IMR-90 (cell line): ENCODE measurements at regions not wholly inside any gene's neighbourhood (a gene's known extent, or its start where the extent isn't known, plus 50 kb on each side); places are given as distances from the start of the nearest gene placed in this dataset.

ENCODE experiments used
- ATAC-seq: fragments of 200-7000 bp; cut with Tn5 transposase; 2 replicates; pipeline ENCODE4 v1.9.1; 2020; ENCODE audit warnings: low read depth, mild to moderate bottlenecking, moderate library complexity
- BruUV-seq: library from RNA; stranded (reverse); fragments of 400-500 nt; replicated peaks from 2 replicates; lab custom pipeline; 2021; lab: Mats Ljungman, UMichigan
- CTCF ChIA-PET: fragments of 300-600 bp; formaldehyde crosslinking; extraction: SDS; loops from one replicate; lab custom pipeline; 2021; ENCODE audit warnings: antibody characterized with exemption; lab: Yijun Ruan, JAX
- POLR2A ChIA-PET: fragments of 300-600 bp; sonication (Branson Sonifier 250); formaldehyde crosslinking; loops from one replicate; lab custom pipeline; 2022; ENCODE audit warnings: antibody characterized with exemption; ENCODE audit not compliant: unreplicated experiment; lab: Charles Lee
- DNase-seq: peaks from one replicate; pipeline ENCODE4 v3.0.0; 2013
- H2AFZ ChIP-seq: replicated peaks from 2 replicates; pipeline ENCODE3; 2013; ENCODE audit warnings: low read length, mild to moderate bottlenecking; ENCODE audit not compliant: poor library complexity
- H2AK5ac ChIP-seq: 2 replicates; pipeline ENCODE4 v1.6.1; 2013; ENCODE audit warnings: low read depth, low read length, inconsistent platforms
- H2AK9ac ChIP-seq: replicated peaks from 2 replicates; pipeline ENCODE3; 2013; ENCODE audit warnings: mild to moderate bottlenecking, low read depth, low read length, moderate library complexity; ENCODE audit not compliant: poor library complexity
- H2BK120ac ChIP-seq: 2 replicates; pipeline ENCODE4 v1.6.1; 2013; ENCODE audit warnings: low read depth, low read length, inconsistent platforms
- H2BK15ac ChIP-seq: 3 replicates; pipeline ENCODE4 v1.6.1; 2013; ENCODE audit warnings: low read depth, low read length, inconsistent platforms
- H2BK20ac ChIP-seq: 2 replicates; pipeline ENCODE4 v1.6.1; 2013; ENCODE audit warnings: low read depth, mild to moderate bottlenecking, inconsistent platforms, low read length, moderate library complexity
- H2BK5ac ChIP-seq: 2 replicates; pipeline ENCODE4 v1.6.1; 2013; ENCODE audit warnings: mild to moderate bottlenecking, low read depth, low read length, inconsistent platforms; ENCODE audit not compliant: poor library complexity, severe bottlenecking
- H3K14ac ChIP-seq: replicated peaks from 2 replicates; pipeline ENCODE4 v1.6.1; 2013; ENCODE audit warnings: low read depth, low read length, inconsistent platforms
- H3K18ac ChIP-seq: 2 replicates; pipeline ENCODE4 v1.6.1; 2013; ENCODE audit warnings: low read depth, low read length, control low read depth
- H3K23ac ChIP-seq: 2 replicates; pipeline ENCODE4 v1.6.1; 2013; ENCODE audit warnings: low read depth, low read length, inconsistent platforms
- H3K27ac ChIP-seq: 2 replicates; pipeline ENCODE4 v1.5.1; 2013; ENCODE audit warnings: mild to moderate bottlenecking, control low read depth, low read length; ENCODE audit not compliant: insufficient read depth
- H3K27me3 ChIP-seq: 2 replicates; pipeline ENCODE4 v1.6.1; 2013; ENCODE audit warnings: low read length; ENCODE audit not compliant: control insufficient read depth, insufficient read depth
- H3K36me3 ChIP-seq: 2 replicates; pipeline ENCODE4 v1.6.1; 2013; ENCODE audit warnings: low read length, mixed read lengths; ENCODE audit not compliant: control insufficient read depth, insufficient read depth
- H3K4ac ChIP-seq: 2 replicates; pipeline ENCODE4 v1.6.1; 2013; ENCODE audit warnings: low read depth, low read length, inconsistent platforms
- H3K4me1 ChIP-seq: 2 replicates; pipeline ENCODE4 v1.6.1; 2013; ENCODE audit warnings: low read length, mixed read lengths; ENCODE audit not compliant: control insufficient read depth, insufficient read depth
- H3K4me2 ChIP-seq: 2 replicates; pipeline ENCODE4 v1.6.1; 2013; ENCODE audit warnings: low read depth, mild to moderate bottlenecking, control low read depth, low read length, moderate library complexity
- H3K4me3 ChIP-seq: 2 replicates; pipeline ENCODE4 v1.5.1; 2013; ENCODE audit warnings: low read depth, mild to moderate bottlenecking, control low read depth, low read length, moderate library complexity; ENCODE audit not compliant: insufficient read depth
- H3K56ac ChIP-seq: 2 replicates; pipeline ENCODE4 v1.6.1; 2013; ENCODE audit warnings: low read length, inconsistent platforms; ENCODE audit not compliant: insufficient read depth; ENCODE audit errors: extremely low read depth
- H3K79me1 ChIP-seq, 2 experiments: 2 replicates each; pipeline ENCODE4 v1.6.1; 2013; ENCODE audit warnings: low read length in 2 of 2, inconsistent platforms in 1 of 2, low read depth in 1 of 2
- H3K9ac ChIP-seq: 2 replicates; pipeline ENCODE4 v1.6.1; 2013; ENCODE audit warnings: low read depth, low read length, control low read depth
- H3K9me1 ChIP-seq: 2 replicates; pipeline ENCODE4 v1.6.1; 2013; ENCODE audit warnings: low read length, inconsistent platforms; ENCODE audit not compliant: insufficient read depth
- H3K9me3 ChIP-seq: 2 replicates; pipeline ENCODE4 v1.6.1; 2013; ENCODE audit warnings: low read length; ENCODE audit not compliant: control insufficient read depth, insufficient read depth
- H4K20me1 ChIP-seq: 2 replicates; pipeline ENCODE4 v1.6.1; 2013; ENCODE audit warnings: low read length, inconsistent platforms; ENCODE audit not compliant: insufficient read depth
- H4K5ac ChIP-seq: 2 replicates; pipeline ENCODE4 v1.6.1; 2013; ENCODE audit warnings: mild to moderate bottlenecking, low read depth, low read length, control low read depth
- H4K8ac ChIP-seq, 2 experiments: 2 replicates each; pipeline ENCODE4 v1.6.1; 2013; ENCODE audit warnings: low read depth in 2 of 2, low read length in 2 of 2, control low read depth in 1 of 2, inconsistent platforms in 1 of 2
- H4K91ac ChIP-seq: 2 replicates; pipeline ENCODE4 v1.6.1; 2013; ENCODE audit warnings: low read depth, low read length, inconsistent platforms; ENCODE audit not compliant: insufficient read depth
- BHLHE40 ChIP-seq: fragments of 150-350 bp; IDR thresholded peaks from 2 replicates; pipeline ENCODE4 v1.6.1; 2016; ENCODE audit warnings: mild to moderate bottlenecking, low read depth, low read length
- CEBPB ChIP-seq: IDR thresholded peaks from 2 replicates; pipeline ENCODE4 v1.6.1; 2012; ENCODE audit warnings: low read depth, low read length, improper control_type of control experiment
- CHD1 ChIP-seq: IDR thresholded peaks from 2 replicates; pipeline ENCODE4 v1.6.1; 2012; ENCODE audit warnings: low read depth, low read length, improper control_type of control experiment
- ELK1 ChIP-seq: fragments of 150-350 bp; IDR thresholded peaks from 2 replicates; pipeline ENCODE4 v1.6.1; 2016; ENCODE audit warnings: low read depth, mild to moderate bottlenecking, low read length, moderate library complexity, borderline replicate concordance
- FOS ChIP-seq: fragments of 150-350 bp; IDR thresholded peaks from 2 replicates; pipeline ENCODE4 v1.6.1; 2016; ENCODE audit warnings: low read depth, low read length
- MAFK ChIP-seq: IDR thresholded peaks from 2 replicates; pipeline ENCODE4 v1.6.1; 2012; ENCODE audit warnings: low read depth, low read length, improper control_type of control experiment
- MAZ ChIP-seq: IDR thresholded peaks from 2 replicates; pipeline ENCODE4 v1.6.1; 2012; ENCODE audit warnings: low read depth, mild to moderate bottlenecking, low read length, improper control_type of control experiment, moderate library complexity, borderline replicate concordance
- MXI1 ChIP-seq: IDR thresholded peaks from 2 replicates; pipeline ENCODE4 v1.6.1; 2012; ENCODE audit warnings: low read depth, mild to moderate bottlenecking, low read length, moderate library complexity, borderline replicate concordance
- NFE2L2 ChIP-seq: fragments of 150-350 bp; IDR thresholded peaks from 2 replicates; pipeline ENCODE4 v1.6.1; 2016; ENCODE audit warnings: low read depth, mild to moderate bottlenecking, low read length
- POLR2A ChIP-seq: IDR thresholded peaks from 2 replicates; pipeline ENCODE4 v1.6.1; 2012; ENCODE audit warnings: mild to moderate bottlenecking, low read depth, low read length
- RAD21 ChIP-seq: IDR thresholded peaks from 2 replicates; pipeline ENCODE4 v1.6.1; 2012; ENCODE audit warnings: low read length, improper control_type of control experiment
- RCOR1 ChIP-seq: IDR thresholded peaks from 2 replicates; pipeline ENCODE4 v1.6.1; 2012; ENCODE audit warnings: mild to moderate bottlenecking, low read length, improper control_type of control experiment; ENCODE audit not compliant: insufficient replicate concordance
- RFX5 ChIP-seq: IDR thresholded peaks from 2 replicates; pipeline ENCODE4 v1.8.0; 2012; ENCODE audit warnings: low read depth, mild to moderate bottlenecking, low read length, moderate library complexity
- SMC3 ChIP-seq: fragments of 150-350 bp; IDR thresholded peaks from 2 replicates; pipeline ENCODE4 v1.6.1; 2016; ENCODE audit warnings: low read depth, mild to moderate bottlenecking, antibody characterized with exemption, low read length, moderate library complexity
- USF2 ChIP-seq: fragments of 150-350 bp; IDR thresholded peaks from 2 replicates; pipeline ENCODE4 v1.6.1; 2017; ENCODE audit warnings: mild to moderate bottlenecking, antibody characterized with exemption, low read length, low read depth
- WGBS, 2 experiments: methylation state at CpG; one replicate each; pipeline versions ENCODE4 v1.1.5 to v1.1.7; 2013; ENCODE audit warnings: missing lambda C conversion rate in 2 of 2; ENCODE audit not compliant: insufficient read length in 1 of 2; ENCODE audit errors: extremely low coverage in 2 of 2; 5-methylcytosine and 5-hydroxymethylcytosine counted together
- dilution Hi-C: fragments of 300-500 bp; cut with HindIII; formaldehyde crosslinking; loops from one replicate; pipeline ENCODE4 v1.14.3; 2018; ENCODE audit warnings: low sequenced_read_pairs; ENCODE audit not compliant: unreplicated experiment
- in situ Hi-C: fragments of 300-500 bp; cut with MboI; formaldehyde crosslinking; loops from 3 replicates; pipeline ENCODE4 v1.14.3; 2019; ENCODE audit warnings: low sequenced_read_pairs, inconsistent platforms, mixed read lengths
- intact Hi-C: fragments of 100-400 bp; cut with micrococcal nuclease; formaldehyde crosslinking; loops from 2 replicates; pipeline ENCODE4 v1.10.0; 2022
- TF ChIP-seq, protein P1 (sequence below): conservative IDR thresholded peaks from 2 replicates; pipeline ENCODE4 v1.5.1; 2012; ENCODE audit warnings: mild to moderate bottlenecking, low read depth, low read length, improper control_type of control experiment

DNA sequence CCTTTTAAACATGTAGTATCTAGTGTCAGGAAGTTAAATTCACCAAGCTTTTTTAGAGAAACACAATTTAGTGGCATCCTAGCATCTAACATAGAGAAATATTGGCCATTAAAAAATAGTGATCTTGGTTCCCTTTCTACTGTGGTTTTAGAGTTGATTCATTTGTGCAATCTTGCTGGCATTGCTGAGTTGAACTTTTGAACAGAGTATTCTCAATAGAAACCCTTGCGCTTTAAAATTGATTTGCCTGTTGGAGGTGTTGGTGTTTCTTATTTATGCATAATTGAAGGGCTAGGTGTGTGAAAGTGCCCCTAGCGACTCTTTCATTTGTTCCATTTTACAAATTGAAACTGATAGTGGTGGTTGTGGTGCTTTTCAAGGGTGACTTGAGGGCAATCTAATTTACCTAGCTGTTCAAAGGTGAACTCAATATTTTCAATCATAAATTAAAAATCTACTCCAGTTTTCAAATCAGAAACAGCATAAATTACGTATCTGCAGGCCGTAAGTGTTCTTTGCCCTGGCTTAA lies 73.0 kb upstream of the MPDZ start:
- no peak overlapping the region for H3K14ac ChIP-seq
- no peak overlapping the region for H3K4me2 ChIP-seq
- no peak overlapping the region for H3K18ac ChIP-seq
- no peak overlapping the region for H2BK20ac ChIP-seq
- no peak overlapping the region for H2BK15ac ChIP-seq
- no peak overlapping the region for H2AK9ac ChIP-seq
- H3K9ac ChIP-seq = no peak overlapping the region
- no peak for ATAC-seq
- POLR2A ChIA-PET = no interaction called here
- H3K4me3 ChIP-seq = no peak overlapping the region
- in situ Hi-C loops = loop anchor here (10.0 kb wide), 1 partner anchor 1072 kb away; no protein-coding TSS in a partner anchor
- H3K9me1 ChIP-seq = no peaks in the 10 kb centered on the region
- H3K4me1 ChIP-seq = peaks cover 2% of the 10 kb centered on the region; the same call in 1 of the 2 replicates
- H4K20me1 ChIP-seq = no peaks in the 10 kb centered on the region
- no peak overlapping the region for H2AFZ ChIP-seq
- no peaks in the 10 kb centered on the region for H3K36me3 ChIP-seq
- H2BK120ac ChIP-seq = no peak overlapping the region
- H3K56ac ChIP-seq = no peak overlapping the region
- H3K4ac ChIP-seq = no peak overlapping the region
- WGBS, 2 experiments = no CpG with 5 or more reads among the region's 4 CpGs
- H3K9me3 ChIP-seq = no peaks in the 10 kb centered on the region
- no TSS peak for BruUV-seq
- dilution Hi-C loops = no loop called here
- no peak overlapping the region for H2AK5ac ChIP-seq
- H2BK5ac ChIP-seq = no peak overlapping the region
- no peak overlapping the region for H4K8ac ChIP-seq
- CTCF ChIA-PET = interaction anchor here (1.2 kb wide), 2 partner anchors 8 to 200 kb away, joined by 3 to 5 read pairs; no protein-coding TSS in a partner anchor
- TF ChIP-seq USF2 (no peak), SMC3 (no peak), POLR2A (no peak), RFX5 (no peak), MXI1 (no peak), BHLHE40 (no peak), NFE2L2 (no peak), MAZ (no peak), RCOR1 (no peak), ELK1 (no peak), MAFK (no peak), CEBPB (no peak), FOS (no peak), RAD21 (no peak), CHD1 (no peak)
- TF ChIP-seq, protein P1, sequence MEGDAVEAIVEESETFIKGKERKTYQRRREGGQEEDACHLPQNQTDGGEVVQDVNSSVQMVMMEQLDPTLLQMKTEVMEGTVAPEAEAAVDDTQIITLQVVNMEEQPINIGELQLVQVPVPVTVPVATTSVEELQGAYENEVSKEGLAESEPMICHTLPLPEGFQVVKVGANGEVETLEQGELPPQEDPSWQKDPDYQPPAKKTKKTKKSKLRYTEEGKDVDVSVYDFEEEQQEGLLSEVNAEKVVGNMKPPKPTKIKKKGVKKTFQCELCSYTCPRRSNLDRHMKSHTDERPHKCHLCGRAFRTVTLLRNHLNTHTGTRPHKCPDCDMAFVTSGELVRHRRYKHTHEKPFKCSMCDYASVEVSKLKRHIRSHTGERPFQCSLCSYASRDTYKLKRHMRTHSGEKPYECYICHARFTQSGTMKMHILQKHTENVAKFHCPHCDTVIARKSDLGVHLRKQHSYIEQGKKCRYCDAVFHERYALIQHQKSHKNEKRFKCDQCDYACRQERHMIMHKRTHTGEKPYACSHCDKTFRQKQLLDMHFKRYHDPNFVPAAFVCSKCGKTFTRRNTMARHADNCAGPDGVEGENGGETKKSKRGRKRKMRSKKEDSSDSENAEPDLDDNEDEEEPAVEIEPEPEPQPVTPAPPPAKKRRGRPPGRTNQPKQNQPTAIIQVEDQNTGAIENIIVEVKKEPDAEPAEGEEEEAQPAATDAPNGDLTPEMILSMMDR = no peak
- no peak overlapping the region for H3K27ac ChIP-seq
- no peaks in the 10 kb centered on the region for H3K79me1 ChIP-seq
- no peaks in the 10 kb centered on the region for H3K27me3 ChIP-seq
- H4K5ac ChIP-seq = no peak overlapping the region
- no peak overlapping the region for H4K91ac ChIP-seq
- intact Hi-C loops = loop anchor here (5.0 to 10.0 kb wide), 4 partner anchors 70 to 1000 kb away; no protein-coding TSS in a partner anchor
- no peak for DNase-seq
- no peak overlapping the region for H3K23ac ChIP-seq
